ENCODE measurements at regions not wholly inside any gene's neighbourhood (a gene's known extent, or its start where the extent isn't known, plus 50 kb on each side); places are given as distances from the start of the nearest gene placed in this dataset.
"Not testable (repeated sequence)": the region's sequence is repeated elsewhere in the genome, so short reads cannot be mapped to it uniquely, and the experiment has no call there.

DNA sequence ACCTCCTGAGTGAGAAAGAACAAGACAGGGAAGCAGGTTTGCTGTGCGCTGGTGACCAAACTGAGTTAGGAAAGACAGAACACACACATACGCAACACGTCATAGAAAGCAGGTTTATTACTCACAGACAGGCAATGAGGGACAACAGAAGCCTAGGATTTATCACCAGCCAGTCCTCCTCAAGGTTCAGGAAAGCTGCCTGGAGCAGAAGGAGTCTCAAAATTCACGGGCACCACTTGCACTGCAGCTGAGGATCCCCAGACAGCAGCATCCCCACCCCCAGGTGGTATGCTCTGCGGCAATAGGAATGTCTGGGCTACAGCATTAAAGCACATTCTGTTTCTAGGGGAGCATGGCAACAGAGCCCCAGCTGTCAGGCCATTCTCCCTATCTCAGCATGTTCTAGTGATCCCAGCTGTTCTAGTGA, 284.4 kb upstream of the RGPD4 start:
- Histone ChIP-seq H3K27me3 (replicated peaks; ENCODE audit: control insufficient read depth, insufficient read depth, low read length) (peaks cover 5% of the 10 kb centered on the region), H3K36me3 (ENCODE audit: control insufficient read depth, insufficient read depth, low read length, severe bottlenecking) (no peaks in the 10 kb centered on the region), H3K9ac (ENCODE audit: low read length) (no peak overlapping the region), H3K9me3 (ENCODE audit: control insufficient read depth, low read length) (no peaks in the 10 kb centered on the region), H3K4me1 (ENCODE audit: control insufficient read depth, insufficient read depth, low read length) (peaks cover 8% of the 10 kb centered on the region), H3K4me3 (ENCODE audit: low read length) (no peak overlapping the region)
- no peak for DNase-seq (ENCODE audit: low read depth)

DNA sequence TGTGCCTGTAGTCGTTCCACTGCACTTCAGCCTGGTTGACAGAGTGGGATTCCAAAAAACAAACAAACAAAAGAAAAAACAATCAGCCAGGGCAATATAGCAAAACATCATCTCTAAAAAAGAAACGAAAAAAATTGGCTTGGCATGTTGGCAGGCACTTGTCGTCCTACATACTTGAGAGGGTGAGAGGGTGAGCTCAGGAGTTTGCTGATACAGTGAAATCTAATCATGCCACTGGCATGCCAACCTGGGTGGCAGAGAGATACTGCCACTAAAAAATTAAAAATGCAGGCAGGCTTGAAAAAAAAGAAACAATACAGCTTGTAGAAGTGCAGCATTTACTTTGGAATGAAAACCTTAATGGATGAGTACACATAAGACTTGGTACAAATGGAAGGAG, 282.9 kb upstream of the RGPD4 start:
- H3K27me3 ChIP-seq (replicated peaks; ENCODE audit: control insufficient read depth, insufficient read depth, low read length) = peaks cover 5% of the 10 kb centered on the region

DNA sequence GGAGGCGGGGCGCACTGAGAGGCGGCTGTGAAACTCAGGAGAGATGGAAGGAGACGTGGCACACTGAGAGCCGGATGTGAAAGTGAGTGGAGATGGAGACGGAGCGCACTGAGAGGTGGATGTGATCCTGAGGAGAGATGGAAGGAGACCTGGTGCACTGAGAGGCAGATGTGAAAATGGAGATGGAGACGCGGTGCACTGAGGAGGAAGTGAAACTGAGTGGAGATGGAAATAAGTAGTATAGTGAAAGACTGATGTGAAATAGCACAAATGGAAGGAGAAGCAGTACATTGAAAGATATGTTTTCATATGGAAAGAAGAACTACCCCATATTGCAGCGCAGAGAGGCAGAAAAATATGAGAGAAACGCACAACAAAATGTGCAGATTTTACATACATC, 281.6 kb upstream of the RGPD4 start:
- Histone ChIP-seq H3K36me3 (ENCODE audit: control insufficient read depth, insufficient read depth, low read length, severe bottlenecking) (no peaks in the 10 kb centered on the region), H3K27me3 (replicated peaks; ENCODE audit: control insufficient read depth, insufficient read depth, low read length) (peaks cover 5% of the 10 kb centered on the region)

More for the DNA sequence above, 282.9 kb upstream of the RGPD4 start:
- H3K36me3 ChIP-seq (ENCODE audit: control insufficient read depth, insufficient read depth, low read length, severe bottlenecking) = no peaks in the 10 kb centered on the region
- H3K4me1 ChIP-seq (ENCODE audit: control insufficient read depth, insufficient read depth, low read length) = peaks cover 8% of the 10 kb centered on the region
- no peak overlapping the region for H3K9ac ChIP-seq (ENCODE audit: low read length)
- H3K9me3 ChIP-seq (ENCODE audit: control insufficient read depth, low read length) = no peaks in the 10 kb centered on the region
- DNase-seq (ENCODE audit: low read depth) = no peak
- H3K4me3 ChIP-seq (ENCODE audit: low read length) = no peak overlapping the region

DNA sequence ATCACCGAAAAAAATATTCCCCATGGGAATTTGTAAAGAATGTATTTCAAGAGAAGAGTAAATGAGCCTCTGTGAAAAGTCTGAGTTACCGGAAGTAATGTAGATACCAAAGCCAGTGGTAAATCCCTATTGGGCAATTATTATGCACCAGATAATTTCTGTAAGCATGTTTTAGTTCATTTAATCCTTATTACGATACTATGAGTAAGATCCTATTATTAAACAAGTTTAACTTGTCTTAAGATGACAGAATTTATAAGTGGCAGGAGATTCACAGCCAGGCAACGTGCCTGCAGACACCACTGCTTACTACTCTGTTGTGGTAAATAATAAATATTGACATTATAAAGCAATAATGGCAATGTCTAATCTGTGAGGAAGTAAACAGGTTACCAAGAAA, 280.8 kb upstream of the RGPD4 start:
- Histone ChIP-seq H3K4me1 (ENCODE audit: control insufficient read depth, insufficient read depth, low read length) (peaks cover 8% of the 10 kb centered on the region), H3K36me3 (ENCODE audit: control insufficient read depth, insufficient read depth, low read length, severe bottlenecking) (no peaks in the 10 kb centered on the region), H3K4me3 (ENCODE audit: low read length) (no peak overlapping the region), H3K9me3 (ENCODE audit: control insufficient read depth, low read length) (no peaks in the 10 kb centered on the region), H3K27me3 (replicated peaks; ENCODE audit: control insufficient read depth, insufficient read depth, low read length) (peaks cover 5% of the 10 kb centered on the region), H3K9ac (ENCODE audit: low read length) (no peak overlapping the region)
- DNase-seq (ENCODE audit: low read depth) = no peak

More for the DNA sequence above, 281.6 kb upstream of the RGPD4 start:
- H3K9me3 ChIP-seq (ENCODE audit: control insufficient read depth, low read length) = no peaks in the 10 kb centered on the region
- DNase-seq (ENCODE audit: low read depth) = no peak
- H3K9ac ChIP-seq (ENCODE audit: low read length) = no peak overlapping the region
- peaks cover 8% of the 10 kb centered on the region for H3K4me1 ChIP-seq (ENCODE audit: control insufficient read depth, insufficient read depth, low read length)
- H3K4me3 ChIP-seq (ENCODE audit: low read length) = no peak overlapping the region

DNA sequence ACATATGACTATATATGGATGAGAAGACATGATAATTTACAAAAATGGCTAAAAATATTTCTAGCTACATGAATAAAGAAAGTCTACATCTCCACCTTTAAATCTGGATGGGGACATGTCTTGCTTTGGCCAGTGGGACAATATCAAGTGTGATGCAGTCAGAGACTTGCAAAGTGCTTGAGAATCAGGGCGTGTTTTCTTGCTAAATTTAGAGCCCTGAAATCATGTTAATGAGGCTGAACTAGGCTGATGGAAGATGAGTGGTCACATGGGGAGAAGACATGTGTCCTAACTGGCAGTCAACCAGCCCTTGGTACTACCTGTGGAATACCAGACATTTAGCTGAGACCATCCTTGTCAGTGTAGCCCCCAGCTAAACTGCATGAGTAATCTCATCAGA, 278.5 kb upstream of the RGPD4 start:
- Histone ChIP-seq H3K9me3 (ENCODE audit: control insufficient read depth, low read length) (no peaks in the 10 kb centered on the region), H3K4me3 (ENCODE audit: low read length) (no peak overlapping the region), H3K36me3 (ENCODE audit: control insufficient read depth, insufficient read depth, low read length, severe bottlenecking) (no peaks in the 10 kb centered on the region), H3K27me3 (replicated peaks; ENCODE audit: control insufficient read depth, insufficient read depth, low read length) (no peaks in the 10 kb centered on the region), H3K4me1 (ENCODE audit: control insufficient read depth, insufficient read depth, low read length) (peaks cover 13% of the 10 kb centered on the region), H3K9ac (ENCODE audit: low read length) (no peak overlapping the region)
- DNase-seq (ENCODE audit: low read depth) = no peak

DNA sequence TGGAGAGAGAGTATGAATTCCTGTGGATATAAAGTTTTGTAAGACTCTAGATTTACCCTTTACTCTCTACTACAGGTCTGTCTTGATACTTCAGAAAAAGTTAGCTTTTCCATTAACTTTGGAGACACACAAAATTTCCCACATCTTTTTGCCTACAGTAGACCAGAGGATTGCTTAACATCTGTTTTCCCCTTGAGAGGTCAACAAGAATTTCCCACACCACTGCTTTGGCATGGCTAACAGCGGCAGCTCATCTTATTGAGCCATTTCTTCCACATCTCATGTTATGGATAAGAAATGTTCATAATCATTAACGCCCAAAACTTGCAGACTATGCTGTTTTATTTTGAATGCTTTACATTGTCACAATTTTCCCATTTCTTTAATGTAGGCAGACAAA, 273.6 kb upstream of the RGPD4 start:
- H3K9me3 ChIP-seq (ENCODE audit: control insufficient read depth, low read length) = peaks cover 25% of the 10 kb centered on the region
- DNase-seq (ENCODE audit: low read depth) = no peak
- H3K27me3 ChIP-seq (replicated peaks; ENCODE audit: control insufficient read depth, insufficient read depth, low read length) = no peaks in the 10 kb centered on the region
- no peak overlapping the region for H3K4me3 ChIP-seq (ENCODE audit: low read length)
- H3K4me1 ChIP-seq (ENCODE audit: control insufficient read depth, insufficient read depth, low read length) = peaks cover 14% of the 10 kb centered on the region
- H3K36me3 ChIP-seq (ENCODE audit: control insufficient read depth, insufficient read depth, low read length, severe bottlenecking) = no peaks in the 10 kb centered on the region
- H3K9ac ChIP-seq (ENCODE audit: low read length) = no peak overlapping the region

DNA sequence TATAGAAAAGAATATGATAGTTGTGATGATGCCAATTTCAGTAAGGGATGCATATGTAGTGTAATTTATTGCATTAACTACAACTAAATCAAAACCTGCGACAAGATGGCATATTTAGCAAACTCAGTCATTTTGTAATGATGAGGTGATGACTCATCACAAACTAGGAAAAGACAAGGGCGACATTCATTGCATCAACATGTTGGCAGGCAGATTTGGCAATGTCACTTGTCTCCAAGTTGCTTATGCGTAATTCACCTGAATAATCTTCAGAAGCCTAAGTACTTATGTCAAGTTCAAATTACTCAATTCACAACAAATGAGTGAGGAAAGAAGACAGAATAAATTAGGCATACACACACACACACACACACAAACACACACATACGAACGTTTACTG, 273.2 kb upstream of the RGPD4 start:
- peaks cover 14% of the 10 kb centered on the region for H3K4me1 ChIP-seq (ENCODE audit: control insufficient read depth, insufficient read depth, low read length)
- peaks cover 25% of the 10 kb centered on the region for H3K9me3 ChIP-seq (ENCODE audit: control insufficient read depth, low read length)
- H3K4me3 ChIP-seq (ENCODE audit: low read length) = no peak overlapping the region
- no peaks in the 10 kb centered on the region for H3K36me3 ChIP-seq (ENCODE audit: control insufficient read depth, insufficient read depth, low read length, severe bottlenecking)
- no peak overlapping the region for H3K9ac ChIP-seq (ENCODE audit: low read length)
- no peaks in the 10 kb centered on the region for H3K27me3 ChIP-seq (replicated peaks; ENCODE audit: control insufficient read depth, insufficient read depth, low read length)
- no peak for DNase-seq (ENCODE audit: low read depth)

DNA sequence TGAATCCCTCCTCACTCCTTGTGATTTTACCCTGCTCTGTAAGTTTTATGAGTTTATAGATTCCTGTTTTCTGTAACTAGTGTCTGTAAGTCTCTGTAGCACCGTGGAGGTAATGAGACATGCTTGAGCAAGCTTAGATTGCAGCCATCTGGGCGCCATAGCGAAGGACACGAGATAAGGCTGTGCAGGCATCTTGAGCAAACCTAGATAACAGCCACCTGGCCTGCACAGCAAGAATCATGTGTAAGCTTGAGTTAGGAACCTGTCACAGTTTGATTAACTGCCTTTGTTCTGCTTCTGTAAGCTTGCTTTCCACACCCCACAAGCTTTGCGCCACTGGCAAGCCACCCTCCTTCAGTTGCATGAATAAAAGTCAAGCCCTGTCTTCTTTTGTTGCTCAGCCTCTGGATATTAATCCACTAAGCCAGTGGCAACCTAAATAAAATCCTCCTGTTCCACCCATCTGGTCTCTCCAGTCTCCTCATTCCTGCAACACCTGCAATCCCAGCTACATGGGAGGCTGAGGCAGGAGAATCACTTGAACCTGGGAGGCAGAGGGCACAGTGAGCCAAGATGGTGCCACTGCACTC, 270.6 kb upstream of the RGPD4 start:
- H3K9ac ChIP-seq (ENCODE audit: low read length) = no peak overlapping the region
- peaks cover 25% of the 10 kb centered on the region for H3K9me3 ChIP-seq (ENCODE audit: control insufficient read depth, low read length)
- DNase-seq (ENCODE audit: low read depth) = no peak
- no peaks in the 10 kb centered on the region for H3K36me3 ChIP-seq (ENCODE audit: control insufficient read depth, insufficient read depth, low read length, severe bottlenecking)
- no peaks in the 10 kb centered on the region for H3K27me3 ChIP-seq (replicated peaks; ENCODE audit: control insufficient read depth, insufficient read depth, low read length)
- H3K4me1 ChIP-seq (ENCODE audit: control insufficient read depth, insufficient read depth, low read length) = peaks cover 14% of the 10 kb centered on the region
- H3K4me3 ChIP-seq (ENCODE audit: low read length) = no peak overlapping the region

DNA sequence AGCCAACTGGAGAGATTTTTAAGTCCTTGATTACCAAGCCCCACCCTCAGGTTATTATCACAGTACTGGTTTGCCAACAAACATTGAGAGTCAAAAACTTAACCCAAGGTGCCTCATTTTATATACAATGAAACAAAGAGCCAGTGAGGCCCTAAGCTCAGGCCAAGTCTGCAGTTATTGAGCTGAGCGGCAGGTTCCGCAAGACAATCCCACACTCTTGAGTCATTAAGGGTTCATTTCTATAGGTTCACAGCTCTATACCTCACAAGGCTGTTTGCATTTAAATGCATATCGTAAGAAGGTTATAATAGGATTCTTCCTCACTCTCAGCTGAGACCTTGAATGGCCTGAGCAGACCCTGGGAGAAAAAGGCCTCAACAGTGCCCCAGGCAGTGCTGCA, 268.4 kb upstream of the RGPD4 start:
- peaks cover 25% of the 10 kb centered on the region for H3K9me3 ChIP-seq (ENCODE audit: control insufficient read depth, low read length)
- H3K4me1 ChIP-seq (ENCODE audit: control insufficient read depth, insufficient read depth, low read length) = peaks cover 8% of the 10 kb centered on the region
- no peak for DNase-seq (ENCODE audit: low read depth)
- H3K4me3 ChIP-seq (ENCODE audit: low read length) = no peak overlapping the region
- no peaks in the 10 kb centered on the region for H3K36me3 ChIP-seq (ENCODE audit: control insufficient read depth, insufficient read depth, low read length, severe bottlenecking)
- no peak overlapping the region for H3K9ac ChIP-seq (ENCODE audit: low read length)
- peaks cover 3% of the 10 kb centered on the region for H3K27me3 ChIP-seq (replicated peaks; ENCODE audit: control insufficient read depth, insufficient read depth, low read length)

DNA sequence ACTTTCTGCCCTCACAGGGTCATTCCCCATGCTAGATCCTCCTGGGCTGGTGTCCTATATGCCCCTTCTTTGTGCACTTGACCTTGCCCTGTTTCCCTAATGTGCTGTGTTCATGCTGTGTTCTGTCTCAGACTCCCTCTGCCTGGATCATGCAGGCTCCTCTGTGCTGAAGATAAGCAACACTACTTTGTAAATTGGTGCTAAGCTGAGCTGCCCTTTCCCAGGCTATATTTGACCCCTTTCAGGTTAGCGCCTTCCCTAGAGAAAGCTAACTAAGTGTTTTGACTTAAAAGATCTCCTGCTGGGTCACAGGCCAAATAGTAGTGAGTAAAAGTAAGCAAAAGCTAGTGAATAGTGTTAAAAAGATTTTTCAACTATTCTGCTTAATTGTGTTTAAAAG, 257.2 kb upstream of the RGPD4 start:
- Histone ChIP-seq H3K4me1 (ENCODE audit: control insufficient read depth, insufficient read depth, low read length) (no peaks in the 10 kb centered on the region), H3K27me3 (replicated peaks; ENCODE audit: control insufficient read depth, insufficient read depth, low read length) (no peaks in the 10 kb centered on the region), H3K9me3 (ENCODE audit: control insufficient read depth, low read length) (no peaks in the 10 kb centered on the region), H3K9ac (ENCODE audit: low read length) (no peak overlapping the region), H3K4me3 (ENCODE audit: low read length) (no peak overlapping the region), H3K36me3 (ENCODE audit: control insufficient read depth, insufficient read depth, low read length, severe bottlenecking) (no peaks in the 10 kb centered on the region)
- no peak for DNase-seq (ENCODE audit: low read depth)

DNA sequence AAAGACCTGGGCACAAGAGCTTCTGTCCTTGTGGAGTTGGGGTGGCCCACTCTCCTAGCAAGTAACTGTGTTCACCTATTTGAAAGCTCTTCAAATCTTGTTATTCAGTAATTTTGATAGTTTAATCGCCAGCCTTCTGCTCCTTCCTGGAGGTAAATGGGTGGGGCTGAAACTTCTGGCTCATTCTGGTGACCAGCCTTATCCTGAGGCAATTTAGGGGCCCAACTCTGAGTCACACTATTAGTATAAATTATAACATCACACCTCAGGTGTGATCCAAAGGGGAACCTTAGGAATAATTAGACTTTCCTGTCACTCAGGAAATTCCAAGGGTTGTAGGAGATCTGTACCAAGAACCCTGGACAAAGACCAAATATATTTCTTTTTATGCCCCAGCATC, 255.8 kb upstream of the RGPD4 start:
- Histone ChIP-seq H3K9ac (ENCODE audit: low read length) (no peak overlapping the region), H3K4me3 (ENCODE audit: low read length) (no peak overlapping the region)

DNA sequence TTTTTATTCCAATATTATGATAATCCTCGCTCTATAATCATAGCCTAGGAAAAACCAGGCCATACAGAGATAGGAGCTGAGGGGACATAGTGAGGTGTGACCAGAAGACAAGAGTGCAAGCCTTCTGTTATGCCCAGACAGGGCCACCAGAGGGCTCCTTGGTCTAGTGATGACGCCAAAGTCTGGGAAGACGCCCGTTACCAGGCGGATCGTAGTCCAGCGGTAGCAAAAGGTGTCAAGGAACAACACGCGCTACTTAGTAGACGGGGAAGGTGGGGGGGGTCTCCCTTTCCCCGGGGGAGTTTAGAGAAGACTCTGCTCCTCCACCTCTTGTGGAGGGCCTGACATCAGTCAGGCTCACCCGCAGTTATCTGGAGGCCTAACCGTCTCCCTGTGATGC, 253.8 kb upstream of the RGPD4 start:
- H3K4me1 ChIP-seq (ENCODE audit: control insufficient read depth, insufficient read depth, low read length); H3K9me3 ChIP-seq (ENCODE audit: control insufficient read depth, low read length); H3K27me3 ChIP-seq (replicated peaks; ENCODE audit: control insufficient read depth, insufficient read depth, low read length); H3K36me3 ChIP-seq (ENCODE audit: control insufficient read depth, insufficient read depth, low read length, severe bottlenecking); H3K4me3 ChIP-seq (ENCODE audit: low read length); H3K9ac ChIP-seq (ENCODE audit: low read length): not testable (repeated sequence)
- DNase-seq (ENCODE audit: low read depth) = peak; percentile 15

More for the DNA sequence above, 255.8 kb upstream of the RGPD4 start:
- H3K27me3 ChIP-seq (replicated peaks; ENCODE audit: control insufficient read depth, insufficient read depth, low read length) = no peaks in the 10 kb centered on the region
- no peaks in the 10 kb centered on the region for H3K36me3 ChIP-seq (ENCODE audit: control insufficient read depth, insufficient read depth, low read length, severe bottlenecking)
- DNase-seq (ENCODE audit: low read depth) = no peak
- H3K4me1 ChIP-seq (ENCODE audit: control insufficient read depth, insufficient read depth, low read length) = no peaks in the 10 kb centered on the region
- H3K9me3 ChIP-seq (ENCODE audit: control insufficient read depth, low read length) = no peaks in the 10 kb centered on the region
